ENCODE measurements at regions not wholly inside any gene's neighbourhood (a gene's known extent, or its start where the extent isn't known, plus 50 kb on each side); places are given as distances from the start of the nearest gene placed in this dataset.

- DNase-seq (ENCODE audit: low read depth), result no peak
- TF ChIP-seq, protein P1, sequence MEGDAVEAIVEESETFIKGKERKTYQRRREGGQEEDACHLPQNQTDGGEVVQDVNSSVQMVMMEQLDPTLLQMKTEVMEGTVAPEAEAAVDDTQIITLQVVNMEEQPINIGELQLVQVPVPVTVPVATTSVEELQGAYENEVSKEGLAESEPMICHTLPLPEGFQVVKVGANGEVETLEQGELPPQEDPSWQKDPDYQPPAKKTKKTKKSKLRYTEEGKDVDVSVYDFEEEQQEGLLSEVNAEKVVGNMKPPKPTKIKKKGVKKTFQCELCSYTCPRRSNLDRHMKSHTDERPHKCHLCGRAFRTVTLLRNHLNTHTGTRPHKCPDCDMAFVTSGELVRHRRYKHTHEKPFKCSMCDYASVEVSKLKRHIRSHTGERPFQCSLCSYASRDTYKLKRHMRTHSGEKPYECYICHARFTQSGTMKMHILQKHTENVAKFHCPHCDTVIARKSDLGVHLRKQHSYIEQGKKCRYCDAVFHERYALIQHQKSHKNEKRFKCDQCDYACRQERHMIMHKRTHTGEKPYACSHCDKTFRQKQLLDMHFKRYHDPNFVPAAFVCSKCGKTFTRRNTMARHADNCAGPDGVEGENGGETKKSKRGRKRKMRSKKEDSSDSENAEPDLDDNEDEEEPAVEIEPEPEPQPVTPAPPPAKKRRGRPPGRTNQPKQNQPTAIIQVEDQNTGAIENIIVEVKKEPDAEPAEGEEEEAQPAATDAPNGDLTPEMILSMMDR (conservative IDR thresholded peaks at IDR 0.05; ENCODE audit: low read depth, low read length), result no peak
- no peak overlapping the region for H3K4me3 ChIP-seq (ENCODE audit: low read depth, low read length)
These were observed 126.0 kb upstream of the NRBF2 start for GRCh38 chr10:63007112-63007511.

- no peak overlapping the region for H3K4me3 ChIP-seq (ENCODE audit: low read depth, low read length)
- peak; percentile 50 for DNase-seq (ENCODE audit: low read depth)
- TF ChIP-seq, protein P1 (conservative IDR thresholded peaks at IDR 0.05; ENCODE audit: low read depth, low read length), result no peak
These were observed 127.9 kb upstream of the NRBF2 start for GRCh38 chr10:63005246-63005645.

- TF ChIP-seq, protein P1 (conservative IDR thresholded peaks at IDR 0.05; ENCODE audit: low read depth, low read length), result peak; percentile 42
- H3K4me3 ChIP-seq (ENCODE audit: low read depth, low read length), result no peak overlapping the region
- peak; percentile 22 for DNase-seq (ENCODE audit: low read depth)
These were observed 129.2 kb upstream of the NRBF2 start for GRCh38 chr10:63003816-63004453.

DNA sequence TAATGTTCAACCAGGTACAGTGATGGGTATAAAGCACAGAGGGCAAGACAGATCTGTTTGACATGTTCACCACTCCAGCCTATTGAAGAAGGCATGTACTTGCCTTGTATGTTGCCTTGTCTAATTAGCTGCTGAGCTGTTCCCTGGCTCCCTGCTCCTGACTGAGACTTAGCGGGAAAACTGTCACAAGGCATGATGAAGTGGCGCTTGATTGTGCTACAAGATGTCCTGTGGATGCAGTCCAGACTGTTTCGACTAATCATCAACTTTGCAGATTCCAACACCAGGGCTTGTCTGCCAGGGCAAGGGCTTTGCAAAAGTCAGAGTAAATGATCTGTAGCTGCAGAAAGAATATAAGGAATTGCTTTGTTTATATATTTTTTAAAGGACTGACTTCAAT lies 136.2 kb upstream of the NRBF2 start:
- no peak for DNase-seq (ENCODE audit: low read depth)
- H3K4me3 ChIP-seq (ENCODE audit: low read depth, low read length), result no peak overlapping the region
- TF ChIP-seq, protein P1 (conservative IDR thresholded peaks at IDR 0.05; ENCODE audit: low read depth, low read length), result no peak

DNA sequence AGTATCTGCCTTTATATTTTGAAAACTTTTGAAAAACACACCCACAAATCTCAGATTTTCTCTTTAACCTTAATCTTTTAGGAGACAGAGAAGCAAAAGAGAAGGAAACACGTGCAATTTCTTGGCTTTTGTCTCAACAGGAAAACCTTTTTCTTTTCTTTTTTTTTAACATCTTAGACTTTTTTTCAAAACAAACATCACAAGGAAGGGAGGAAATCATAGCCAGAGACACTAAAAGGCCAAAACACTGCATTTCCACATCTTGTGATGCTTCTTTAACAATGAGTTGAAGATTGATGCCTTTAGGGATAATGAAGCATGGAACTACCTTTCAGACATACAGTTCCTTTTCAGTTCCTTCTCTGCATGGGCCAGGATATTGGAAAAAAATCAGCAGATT lies 136.6 kb upstream of the NRBF2 start:
- H3K4me3 ChIP-seq (ENCODE audit: low read depth, low read length), result no peak overlapping the region
- TF ChIP-seq, protein P1 (conservative IDR thresholded peaks at IDR 0.05; ENCODE audit: low read depth, low read length), result no peak
- no peak for DNase-seq (ENCODE audit: low read depth)

- no peak for DNase-seq (ENCODE audit: low read depth)
- no peak overlapping the region for H3K4me3 ChIP-seq (ENCODE audit: low read depth, low read length)
- TF ChIP-seq, protein P1 (conservative IDR thresholded peaks at IDR 0.05; ENCODE audit: low read depth, low read length), result no peak
These were observed 140.0 kb upstream of the NRBF2 start for GRCh38 chr10:62993121-62993520.

DNA sequence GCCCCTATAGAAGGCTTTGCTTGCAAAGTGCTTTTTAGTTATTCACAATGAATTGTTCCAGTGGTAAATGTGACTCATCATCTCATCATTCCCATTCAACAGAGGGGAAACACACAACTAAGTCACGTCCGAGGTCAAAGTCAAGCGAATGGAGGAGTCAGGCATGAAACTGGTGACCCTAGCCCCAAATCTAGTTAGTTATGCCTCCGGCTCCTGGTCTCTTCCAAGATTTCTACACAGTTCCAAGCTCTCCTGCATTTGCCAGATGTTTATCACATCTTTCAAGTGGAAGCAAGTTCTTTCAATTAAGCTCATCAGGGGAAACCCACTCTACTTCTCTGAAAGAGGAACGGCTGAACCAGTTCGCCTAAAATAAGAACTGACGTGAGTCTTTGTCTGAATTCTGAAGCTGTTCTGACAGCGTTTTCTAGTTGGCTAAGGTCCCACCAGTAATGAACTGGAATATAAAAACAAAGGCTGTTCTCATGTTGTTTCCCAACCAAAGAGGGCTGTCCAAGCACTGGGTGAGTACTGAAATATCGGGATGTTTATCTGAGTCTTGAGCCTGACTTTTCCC lies 140.9 kb upstream of the NRBF2 start:
- DNase-seq (ENCODE audit: low read depth), result peak; percentile 19
- H3K4me3 ChIP-seq (ENCODE audit: low read depth, low read length), result no peak overlapping the region
- TF ChIP-seq, protein P1 (conservative IDR thresholded peaks at IDR 0.05; ENCODE audit: low read depth, low read length), result no peak
